Thymus (tissue), 11 donors: ENCODE measurements at regions not wholly inside any gene's neighbourhood (a gene's known extent, or its start where the extent isn't known, plus 50 kb on each side); places are given as distances from the start of the nearest gene placed in this dataset.

Experiments
- DNase-seq, 9 donors: peaks; one replicate each; pipeline ENCODE4 v3.0.0-alpha.2; 2013; ENCODE audit warnings: low spot score in 9 of 9, low read depth in 6 of 9, missing footprints in 1 of 9
- H3K27ac ChIP-seq, 2 donors: one replicate each; pipeline ENCODE4 v1.5.1; 2013; ENCODE audit warnings: control low read depth in 1 of 2, low read depth in 1 of 2, low read length in 1 of 2, mild to moderate bottlenecking in 1 of 2, moderate library complexity in 1 of 2
- H3K27me3 ChIP-seq, 2 donors: one replicate each; pipeline ENCODE4 v1.5.1; 2013; ENCODE audit warnings: low read length in 1 of 2; ENCODE audit not compliant: control insufficient read depth in 2 of 2, insufficient read depth in 1 of 2
- H3K36me3 ChIP-seq, 2 donors: one replicate each; pipeline ENCODE4 v1.5.1; 2013; ENCODE audit warnings: low read length in 1 of 2, mild to moderate bottlenecking in 1 of 2, moderate library complexity in 1 of 2; ENCODE audit not compliant: control insufficient read depth in 2 of 2, insufficient read depth in 2 of 2
- H3K4me1 ChIP-seq, 2 donors: one replicate each; pipeline ENCODE4 v1.5.1; 2013; ENCODE audit warnings: low read length in 2 of 2; ENCODE audit not compliant: control insufficient read depth in 2 of 2, insufficient read depth in 2 of 2
- H3K4me3 ChIP-seq, 2 donors: one replicate each; pipeline ENCODE4 v1.5.1; 2013; ENCODE audit warnings: low read length in 2 of 2, control low read depth in 1 of 2, mild to moderate bottlenecking in 1 of 2
- H3K9me3 ChIP-seq, 2 donors: one replicate each; pipeline ENCODE4 v1.5.1; 2013; ENCODE audit warnings: low read length in 1 of 2, mild to moderate bottlenecking in 1 of 2; ENCODE audit not compliant: control insufficient read depth in 2 of 2, insufficient read depth in 1 of 2
- WGBS: extraction: QIAGEN DNeasy Blood & Tissue Kit; methylation state at CpG from one replicate; pipeline ENCODE4 v1.1.7; 2013; 5-methylcytosine and 5-hydroxymethylcytosine counted together
- donor health status: healthy.

GRCh38 chr13:42658019-42658418, 84.1 kb downstream of the TNFSF11 start:
- H3K4me3 ChIP-seq: no peak overlapping the region

GRCh38 chr13:42660333-42660965, 86.5 kb downstream of the TNFSF11 start:
- Histone ChIP-seq H3K27me3 (no peaks in the 10 kb centered on the region), H3K4me3 (no peak overlapping the region), H3K27ac (no peak overlapping the region), H3K9me3 (no peaks in the 10 kb centered on the region), H3K36me3 (no peaks in the 10 kb centered on the region), H3K4me1 (no peaks in the 10 kb centered on the region)
- WGBS: 92% methylated on average over 5 of the region's 5 CpGs
- DNase-seq: no peak

More at GRCh38 chr13:42658019-42658418, 84.1 kb downstream of the TNFSF11 start:
- Histone ChIP-seq H3K4me1 (no peaks in the 10 kb centered on the region), H3K9me3 (no peaks in the 10 kb centered on the region), H3K36me3 (no peaks in the 10 kb centered on the region), H3K27me3 (no peaks in the 10 kb centered on the region), H3K27ac (no peak overlapping the region)
- DNase-seq: no peak
- WGBS: 94% methylated on average over 9 of the region's 9 CpGs

- no peak for DNase-seq
- Histone ChIP-seq H3K27ac (no peak overlapping the region), H3K27me3 (no peaks in the 10 kb centered on the region), H3K9me3 (no peaks in the 10 kb centered on the region), H3K4me1 (no peaks in the 10 kb centered on the region), H3K4me3 (no peak overlapping the region), H3K36me3 (no peaks in the 10 kb centered on the region)
These were observed 93.7 kb downstream of the TNFSF11 start for GRCh38 chr13:42667638-42668037.

- no peak for DNase-seq
- H3K36me3 ChIP-seq: no peaks in the 10 kb centered on the region
- H3K4me3 ChIP-seq: no peak overlapping the region
- H3K27me3 ChIP-seq: no peaks in the 10 kb centered on the region
- H3K9me3 ChIP-seq: no peaks in the 10 kb centered on the region
- no peaks in the 10 kb centered on the region for H3K4me1 ChIP-seq
- 86% methylated on average over 7 of the region's 7 CpGs for WGBS
- no peak overlapping the region for H3K27ac ChIP-seq
These were observed 97.5 kb downstream of the TNFSF11 start for GRCh38 chr13:42671502-42671901.

- 97% methylated on average over 2 of the region's 2 CpGs for WGBS
- Histone ChIP-seq H3K4me3 (no peak overlapping the region), H3K4me1 (no peaks in the 10 kb centered on the region), H3K27me3 (no peaks in the 10 kb centered on the region), H3K9me3 (no peaks in the 10 kb centered on the region), H3K27ac (no peak overlapping the region), H3K36me3 (no peaks in the 10 kb centered on the region)
- no peak for DNase-seq
These were observed 99.7 kb downstream of the TNFSF11 start for GRCh38 chr13:42673677-42674076.

GRCh38 chr13:42680748-42681147, 100.6 kb upstream of the FAM216B start:
- Histone ChIP-seq H3K4me3 (no peak overlapping the region), H3K9me3 (no peaks in the 10 kb centered on the region), H3K36me3 (no peaks in the 10 kb centered on the region), H3K27ac (no peak overlapping the region), H3K4me1 (no peaks in the 10 kb centered on the region), H3K27me3 (no peaks in the 10 kb centered on the region)
- peak in 1 of 9 donors; percentile 4 for DNase-seq
- 40% methylated on average over 2 of the region's 2 CpGs for WGBS

GRCh38 chr13:42681326-42682100, 99.9 kb upstream of the FAM216B start:
- H3K27ac ChIP-seq: no peak overlapping the region
- H3K4me1 ChIP-seq: no peaks in the 10 kb centered on the region
- no peaks in the 10 kb centered on the region for H3K27me3 ChIP-seq
- DNase-seq: no peak
- H3K9me3 ChIP-seq: no peaks in the 10 kb centered on the region
- H3K36me3 ChIP-seq: no peaks in the 10 kb centered on the region
- WGBS: 95% methylated on average over 4 of the region's 4 CpGs
- no peak overlapping the region for H3K4me3 ChIP-seq

- H3K27ac ChIP-seq: no peak overlapping the region
- DNase-seq: no peak
- no peaks in the 10 kb centered on the region for H3K9me3 ChIP-seq
- H3K4me1 ChIP-seq: no peaks in the 10 kb centered on the region
- no peaks in the 10 kb centered on the region for H3K36me3 ChIP-seq
- H3K27me3 ChIP-seq: no peaks in the 10 kb centered on the region
- no peak overlapping the region for H3K4me3 ChIP-seq
- WGBS: 49% methylated on average over 2 of the region's 2 CpGs
These were observed 97.2 kb upstream of the FAM216B start for GRCh38 chr13:42684226-42684625.

GRCh38 chr13:42685751-42686150, 95.6 kb upstream of the FAM216B start:
- Histone ChIP-seq H3K27ac (no peak overlapping the region), H3K27me3 (no peaks in the 10 kb centered on the region), H3K4me3 (no peak overlapping the region), H3K4me1 (no peaks in the 10 kb centered on the region), H3K36me3 (no peaks in the 10 kb centered on the region), H3K9me3 (no peaks in the 10 kb centered on the region)
- WGBS: 95% methylated on average over 4 of the region's 4 CpGs
- DNase-seq: no peak
